ENCODE measurements at regions not wholly inside any gene's neighbourhood (a gene's known extent, or its start where the extent isn't known, plus 50 kb on each side); places are given as distances from the start of the nearest gene placed in this dataset.

DNA sequence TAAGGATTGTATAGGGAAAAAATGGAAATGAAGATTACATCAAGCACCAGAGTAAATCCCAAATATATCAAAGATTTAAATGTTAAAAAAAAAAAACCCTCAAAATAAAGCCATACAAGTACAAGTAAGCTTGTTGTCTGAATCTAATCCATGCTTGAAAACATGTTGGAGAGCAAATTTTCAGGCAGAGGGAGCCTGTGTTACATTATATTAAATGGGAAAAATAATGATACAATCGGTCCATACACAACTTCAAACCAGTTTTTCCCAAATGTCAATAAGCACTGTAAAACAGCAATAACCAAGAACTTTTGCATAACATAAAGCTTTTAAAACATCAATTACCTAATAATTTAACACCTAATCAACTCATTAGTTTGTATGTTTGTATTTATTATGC lies 949.4 kb upstream of the ADGRL4 start:
- TF ChIP-seq EZH2 (optimal IDR thresholded peaks at IDR 0.05; ENCODE audit: low read depth, low read length) (no peak), EZH2phosphoT487 (IDR thresholded peaks at IDR 0.05; ENCODE audit: low read length) (no peak)
- TF ChIP-seq, protein P1, sequence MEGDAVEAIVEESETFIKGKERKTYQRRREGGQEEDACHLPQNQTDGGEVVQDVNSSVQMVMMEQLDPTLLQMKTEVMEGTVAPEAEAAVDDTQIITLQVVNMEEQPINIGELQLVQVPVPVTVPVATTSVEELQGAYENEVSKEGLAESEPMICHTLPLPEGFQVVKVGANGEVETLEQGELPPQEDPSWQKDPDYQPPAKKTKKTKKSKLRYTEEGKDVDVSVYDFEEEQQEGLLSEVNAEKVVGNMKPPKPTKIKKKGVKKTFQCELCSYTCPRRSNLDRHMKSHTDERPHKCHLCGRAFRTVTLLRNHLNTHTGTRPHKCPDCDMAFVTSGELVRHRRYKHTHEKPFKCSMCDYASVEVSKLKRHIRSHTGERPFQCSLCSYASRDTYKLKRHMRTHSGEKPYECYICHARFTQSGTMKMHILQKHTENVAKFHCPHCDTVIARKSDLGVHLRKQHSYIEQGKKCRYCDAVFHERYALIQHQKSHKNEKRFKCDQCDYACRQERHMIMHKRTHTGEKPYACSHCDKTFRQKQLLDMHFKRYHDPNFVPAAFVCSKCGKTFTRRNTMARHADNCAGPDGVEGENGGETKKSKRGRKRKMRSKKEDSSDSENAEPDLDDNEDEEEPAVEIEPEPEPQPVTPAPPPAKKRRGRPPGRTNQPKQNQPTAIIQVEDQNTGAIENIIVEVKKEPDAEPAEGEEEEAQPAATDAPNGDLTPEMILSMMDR (IDR thresholded peaks at IDR 0.05; ENCODE audit: low read length): no peak

Measured in MM.1S (cell line).